GM13976 (cell line): ENCODE measurements at regions not wholly inside any gene's neighbourhood (a gene's known extent, or its start where the extent isn't known, plus 50 kb on each side); places are given as distances from the start of the nearest gene placed in this dataset.

Experiments used
- DNase-seq: peaks from one replicate; pipeline ENCODE4 v3.0.0; 2012; ENCODE audit warnings: low spot score
- CTCF ChIP-seq: IDR thresholded peaks from 2 replicates; pipeline ENCODE4 v1.5.1; 2012; ENCODE audit warnings: borderline replicate concordance, mild to moderate bottlenecking; ENCODE audit not compliant: insufficient read depth; ENCODE audit errors: extremely low read depth, missing control alignments, control extremely low read depth
- in situ Hi-C: fragments of 300-500 bp; cut with MboI; formaldehyde crosslinking; loops from one replicate; pipeline ENCODE4 v1.12.0; 2022; ENCODE audit warnings: low sequenced_read_pairs, mixed read lengths, inconsistent platforms; ENCODE audit not compliant: unreplicated experiment

- DNase-seq: peak; percentile 9
- in situ Hi-C loops: no loop called here
- TF ChIP-seq CTCF: no peak
These were observed 612.8 kb upstream of the AGTR1 start for GRCh38 chr3:148084931-148085330.

DNA sequence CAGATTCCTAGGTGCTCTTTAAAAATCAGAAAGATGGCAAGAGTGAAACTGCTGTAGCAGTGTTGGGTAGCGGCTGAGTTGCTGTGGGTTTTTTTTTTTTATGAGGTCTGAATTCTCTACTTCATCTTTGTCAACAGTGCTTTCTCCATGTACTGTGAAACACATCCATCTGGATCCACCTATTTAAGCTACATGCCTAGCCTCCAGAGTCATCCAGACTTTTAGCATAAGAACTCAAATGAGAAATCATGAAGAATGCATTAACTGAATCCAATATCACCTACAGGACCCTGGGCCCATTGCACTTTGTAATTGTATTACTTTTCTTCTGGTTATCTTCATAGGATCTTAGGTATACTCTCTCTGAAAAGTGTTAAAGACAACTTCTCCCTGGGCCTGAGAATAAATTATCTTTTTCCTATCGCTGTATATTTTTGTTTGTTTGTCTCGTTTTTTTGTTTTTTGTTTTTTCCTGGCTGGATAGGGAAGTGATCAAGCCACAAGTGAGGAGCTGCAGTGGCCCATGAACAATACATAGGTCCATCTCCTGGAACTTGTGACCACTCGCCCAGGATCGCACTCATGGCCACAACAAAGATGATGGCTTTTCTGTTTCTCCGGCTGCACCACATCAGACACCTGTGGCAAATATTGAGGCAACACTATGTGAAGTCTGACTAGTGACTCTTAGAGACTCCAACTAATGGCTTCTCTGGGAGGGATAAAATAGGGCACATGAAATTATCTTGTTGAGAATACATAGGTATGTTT is 609.9 kb upstream of the AGTR1 start:
- in situ Hi-C loops: no loop called here
- TF ChIP-seq CTCF: no peak
- no peak for DNase-seq

DNA sequence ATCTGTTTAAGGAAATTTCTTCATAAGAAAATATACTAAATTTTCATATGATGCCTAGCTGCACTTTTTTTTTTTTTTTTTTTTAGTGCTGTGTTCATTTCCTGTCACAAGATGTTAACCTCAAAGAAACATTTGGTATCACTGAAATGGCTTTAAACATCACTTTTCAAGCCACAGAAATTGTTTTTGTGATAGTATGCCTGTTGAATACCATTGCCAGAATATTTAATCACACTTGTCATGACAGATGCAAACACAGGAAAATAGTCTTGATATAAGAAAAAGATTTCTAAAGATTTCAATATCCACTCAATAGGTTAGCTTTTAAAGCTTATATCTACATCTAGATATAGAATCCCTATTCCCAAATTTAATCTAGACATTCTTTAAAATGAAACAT is 608.5 kb upstream of the AGTR1 start:
- in situ Hi-C loops: no loop called here
- TF ChIP-seq CTCF: no peak
- DNase-seq: no peak

DNA sequence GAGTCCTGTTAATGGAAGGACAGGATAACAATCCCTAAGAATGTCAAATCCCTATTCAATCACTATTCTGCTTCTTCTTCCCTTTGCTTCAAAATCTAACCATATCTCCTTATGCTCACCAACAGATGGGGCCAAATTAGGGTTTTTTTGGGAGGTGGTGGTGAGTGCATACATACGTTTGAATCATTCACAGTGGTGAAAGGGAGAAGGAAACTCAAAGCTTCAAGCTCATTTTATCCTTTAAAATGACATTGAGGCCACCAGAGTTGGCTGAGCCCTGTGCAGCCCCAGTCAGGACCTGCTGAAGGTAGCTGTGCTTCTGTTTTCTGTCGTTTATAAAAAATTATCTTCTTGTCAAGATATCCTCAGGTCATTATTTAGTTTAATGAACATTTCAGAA is 607.5 kb upstream of the AGTR1 start:
- TF ChIP-seq CTCF: no peak
- in situ Hi-C loops: no loop called here

DNA sequence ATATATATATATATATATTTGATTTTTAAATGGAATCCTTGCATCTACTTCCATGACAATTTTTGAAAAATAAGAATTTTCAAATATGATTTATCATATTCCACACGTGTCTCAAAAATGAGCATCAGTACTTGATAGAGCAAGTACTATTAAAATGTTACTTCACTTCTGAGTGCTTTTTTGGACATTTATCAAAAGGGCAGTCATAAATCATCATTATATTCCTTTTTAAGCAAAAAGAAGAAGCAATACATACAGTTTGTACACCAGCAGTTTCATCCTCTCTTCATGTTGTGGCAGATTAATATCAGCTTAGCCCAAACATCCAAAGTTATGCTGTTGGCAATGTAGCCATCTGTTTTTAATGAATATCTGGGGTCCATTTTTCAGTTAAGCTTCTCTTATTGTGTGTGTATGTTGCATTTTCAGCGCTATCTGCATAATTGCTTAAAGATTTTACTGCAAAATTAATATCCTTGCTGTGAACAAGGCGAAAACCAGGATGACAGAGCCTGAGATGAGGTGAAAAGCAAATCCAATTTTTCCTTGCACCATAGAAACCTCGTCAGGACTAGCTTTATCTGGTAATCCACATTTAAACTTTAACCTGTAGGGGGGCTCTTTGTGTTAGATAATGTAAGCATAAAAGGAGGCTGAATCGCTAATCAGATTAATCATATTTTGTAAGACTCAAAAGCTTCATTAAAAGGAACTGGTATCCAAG is 604.9 kb upstream of the AGTR1 start:
- no peak for TF ChIP-seq CTCF
- in situ Hi-C loops: no loop called here
- DNase-seq: no peak

More for the DNA sequence above, 607.5 kb upstream of the AGTR1 start:
- no peak for DNase-seq

GRCh38 chr3:148093753-148094152 is 604.0 kb upstream of the AGTR1 start:
- in situ Hi-C loops: no loop called here
- no peak for DNase-seq
- TF ChIP-seq CTCF: no peak
